ENCODE measurements at regions not wholly inside any gene's neighbourhood (a gene's known extent, or its start where the extent isn't known, plus 50 kb on each side); places are given as distances from the start of the nearest gene placed in this dataset.

GRCh38 chr2:195572895-195573683 is 83.9 kb upstream of the SLC39A10 start:
- no peaks in the 10 kb centered on the region for H3K27me3 ChIP-seq (ENCODE audit: insufficient read depth)
- no peaks in the 10 kb centered on the region for H3F3A ChIP-seq (replicated peaks; ENCODE audit: insufficient read depth)
- H3K79me2 ChIP-seq (ENCODE audit: insufficient read depth), result no peaks in the 10 kb centered on the region
- no peak overlapping the region for H3K9ac ChIP-seq
- WGBS (ENCODE audit: low lambda C conversion rate), result 97% methylated on average over 6 of the region's 6 CpGs
- no peak overlapping the region for H3K4me2 ChIP-seq
- no peak overlapping the region for H3K4me3 ChIP-seq (ENCODE audit: low read depth in 2 of 2, low read length in 1 of 2)
- H3K4me1 ChIP-seq (ENCODE audit: control insufficient read depth in 1 of 2, insufficient read depth in 2 of 2, low read depth in 1 of 2, low read length in 1 of 2), result peaks cover 3 to 4% of the 10 kb centered on the region in 2 experiments; a peak in 2 of 4 replicates
- H4K20me1 ChIP-seq (ENCODE audit: insufficient read depth), result no peaks in the 10 kb centered on the region
- POLR2A ChIA-PET, result no interaction called here
- DNase-seq, result no peak
- H3K9me2 ChIP-seq, result no peaks in the 10 kb centered on the region
- TF ChIP-seq USF1 (IDR thresholded peaks at IDR 0.05; ENCODE audit: borderline replicate concordance, low read depth), result no peak
- no peak overlapping the region for H2AFZ ChIP-seq (ENCODE audit: low read depth)
- no peaks in the 10 kb centered on the region for H3K36me3 ChIP-seq (replicated peaks in 1 of 2; ENCODE audit: control insufficient read depth in 1 of 2, insufficient read depth in 2 of 2, low read length in 1 of 2)
- H3K27ac ChIP-seq (ENCODE audit: low read depth in 2 of 2, low read length in 1 of 2), result no peak overlapping the region
- CTCF ChIA-PET, result interaction anchor here (4.8 kb wide), 1 partner anchor 87 kb away, joined by 37 read pairs; no protein-coding TSS in a partner anchor
- H3K9me3 ChIP-seq, result no peaks in the 10 kb centered on the region

- Histone ChIP-seq H3K9ac (no peak overlapping the region), H3K9me2 (no peaks in the 10 kb centered on the region), H3K36me3 (replicated peaks in 1 of 2; ENCODE audit: control insufficient read depth in 1 of 2, insufficient read depth in 2 of 2, low read length in 1 of 2) (no peaks in the 10 kb centered on the region), H2AFZ (ENCODE audit: low read depth) (peak overlapping the region; percentile 59; the same call in 1 of the 2 replicates), H3K4me2 (no peak overlapping the region), H3F3A (replicated peaks; ENCODE audit: insufficient read depth) (no peaks in the 10 kb centered on the region), H4K20me1 (ENCODE audit: insufficient read depth) (no peaks in the 10 kb centered on the region), H3K27me3 (ENCODE audit: insufficient read depth) (no peaks in the 10 kb centered on the region), H3K9me3 (no peaks in the 10 kb centered on the region), H3K4me3 (ENCODE audit: low read depth in 2 of 2, low read length in 1 of 2) (no peak overlapping the region), H3K79me2 (ENCODE audit: insufficient read depth) (no peaks in the 10 kb centered on the region), H3K27ac (ENCODE audit: low read depth in 2 of 2, low read length in 1 of 2) (no peak overlapping the region), H3K4me1 (ENCODE audit: control insufficient read depth in 1 of 2, insufficient read depth in 2 of 2, low read depth in 1 of 2, low read length in 1 of 2) (no peaks in the 10 kb centered on the region)
- DNase-seq, result no peak
- ChIA-PET POLR2A (no interaction called here), CTCF (interaction anchor here (0.6 to 1.0 kb wide), 2 partner anchors 107 to 498 kb away, joined by 3 read pairs; partner anchors contain the start of gene DNAH7)
- TF ChIP-seq RAD21 (IDR thresholded peaks at IDR 0.05; ENCODE audit: low read length) (no peak), MXI1 (IDR thresholded peaks at IDR 0.05; ENCODE audit: low read depth, low read length) (no peak), TAF1 (IDR thresholded peaks at IDR 0.05; ENCODE audit: borderline replicate concordance, low read depth, low read length) (no peak), FOXJ3 (CRISPR knock-in tag; IDR thresholded peaks at IDR 0.05) (no peak), RCOR1 (IDR thresholded peaks at IDR 0.05; ENCODE audit: low read length) (no peak), SMC3 (IDR thresholded peaks at IDR 0.05; ENCODE audit: low read depth, low read length) (no peak)
- WGBS (ENCODE audit: low lambda C conversion rate), result 95% methylated on average over 2 of the region's 2 CpGs
These were observed 86.7 kb upstream of the SLC39A10 start for GRCh38 chr2:195570329-195570728.

GRCh38 chr2:195569255-195569654 is 87.8 kb upstream of the SLC39A10 start:
- no peaks in the 10 kb centered on the region for H4K20me1 ChIP-seq (ENCODE audit: insufficient read depth)
- H3K9me3 ChIP-seq, result no peaks in the 10 kb centered on the region
- H3K36me3 ChIP-seq (replicated peaks in 1 of 2; ENCODE audit: control insufficient read depth in 1 of 2, insufficient read depth in 2 of 2, low read length in 1 of 2), result no peaks in the 10 kb centered on the region
- DNase-seq, result no peak
- no peaks in the 10 kb centered on the region for H3K9me2 ChIP-seq
- no peaks in the 10 kb centered on the region for H3K27me3 ChIP-seq (ENCODE audit: insufficient read depth)
- H3K4me2 ChIP-seq, result no peak overlapping the region
- 92% methylated on average over 3 of the region's 3 CpGs for WGBS (ENCODE audit: low lambda C conversion rate)
- no peaks in the 10 kb centered on the region for H3K79me2 ChIP-seq (ENCODE audit: insufficient read depth)
- 0 out of 2 replicates have a peak overlapping the region, but pooled peaks have one; percentile 59 for H2AFZ ChIP-seq (ENCODE audit: low read depth)
- 0 out of 4 replicates have a peak, but pooled peaks cover 0 to 4% of the 10 kb centered on the region in 2 experiments for H3K4me1 ChIP-seq (ENCODE audit: control insufficient read depth in 1 of 2, insufficient read depth in 2 of 2, low read depth in 1 of 2, low read length in 1 of 2)
- H3F3A ChIP-seq (replicated peaks; ENCODE audit: insufficient read depth), result no peaks in the 10 kb centered on the region
- ChIA-PET CTCF (no interaction called here), POLR2A (no interaction called here)
- no peak overlapping the region for H3K27ac ChIP-seq (ENCODE audit: low read depth in 2 of 2, low read length in 1 of 2)
- H3K9ac ChIP-seq, result no peak overlapping the region
- no peak overlapping the region for H3K4me3 ChIP-seq (ENCODE audit: low read depth in 2 of 2, low read length in 1 of 2)
- TF ChIP-seq RXRA (IDR thresholded peaks at IDR 0.05; ENCODE audit: borderline replicate concordance, low read depth) (no peak), JUND (IDR thresholded peaks at IDR 0.05) (no peak), POLR2AphosphoS5 (IDR thresholded peaks at IDR 0.05; ENCODE audit: low read depth, low read length) (no peak), CTCF (IDR thresholded peaks at IDR 0.05) (no peak), ELF1 (IDR thresholded peaks at IDR 0.05) (no peak), MAX (IDR thresholded peaks at IDR 0.05; ENCODE audit: low read depth) (no peak), EP300 (IDR thresholded peaks at IDR 0.05; ENCODE audit: borderline replicate concordance in 1 of 2, low read depth in 1 of 2, low read length in 1 of 2) (no peak), USF2 (IDR thresholded peaks at IDR 0.05; ENCODE audit: borderline replicate concordance, low read depth, low read length) (no peak), YY1 (IDR thresholded peaks at IDR 0.05; ENCODE audit: low read depth) (no peak)
